ENCODE measurements at regions not wholly inside any gene's neighbourhood (a gene's known extent, or its start where the extent isn't known, plus 50 kb on each side); places are given as distances from the start of the nearest gene placed in this dataset.

DNA sequence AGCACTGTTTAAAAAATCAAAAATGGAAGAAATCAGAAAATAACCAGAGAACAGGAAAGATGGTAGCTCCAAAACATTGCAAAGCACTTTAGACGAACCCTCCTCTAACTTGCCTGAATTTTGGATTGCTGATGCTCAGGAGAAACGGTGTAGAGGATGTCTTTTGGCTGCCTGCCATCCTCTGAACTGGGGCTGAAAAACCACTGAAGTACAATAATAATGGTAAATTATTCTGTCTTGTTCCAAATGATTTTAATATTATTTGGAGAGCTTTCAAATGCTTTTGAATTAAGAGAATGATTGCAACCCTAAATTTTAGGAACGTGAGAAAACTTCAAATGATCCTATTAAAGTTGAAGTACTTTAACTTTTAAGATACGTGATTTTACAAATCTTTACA lies 167.3 kb upstream of the SLC13A1 start:
- Mint-ChIP-seq H3K36me3 (ENCODE audit: low read depth) (no peaks in the 10 kb centered on the region), H3K27me3 (ENCODE audit: insufficient read depth, low read depth, poor library complexity) (no peaks in the 10 kb centered on the region), H3K27ac (no peak overlapping the region), H3K4me3 (no peak overlapping the region), H3K4me1 (0 out of 3 replicates have a peak, but pooled peaks cover 3% of the 10 kb centered on the region), H3K9me3 (no peaks in the 10 kb centered on the region; the same call in 2 of the 3 replicates)
- no peaks in the 10 kb centered on the region for H3K9me2 ChIP-seq (ENCODE audit: insufficient read depth)
- H3K27ac ChIP-seq (ENCODE audit: low read depth), result no peak overlapping the region
- DNase-seq (ENCODE audit: low spot score) (no peak), ATAC-seq (no peak)
- no peaks in the 10 kb centered on the region for H3F3A ChIP-seq (replicated peaks; ENCODE audit: low read depth)
- H3K36me3 ChIP-seq (ENCODE audit: insufficient read depth), result no peaks in the 10 kb centered on the region
- TF ChIP-seq POLR2AphosphoS5 (IDR thresholded peaks at IDR 0.05; ENCODE audit: low read depth) (no peak), CREB1 (CRISPR knock-in tag; IDR thresholded peaks at IDR 0.05; ENCODE audit: low read depth) (no peak), ZNF114 (CRISPR knock-in tag; IDR thresholded peaks at IDR 0.05) (no peak), STAT1 (IDR thresholded peaks at IDR 0.05; ENCODE audit: unreplicated experiment) (no peak), JUNB (IDR thresholded peaks at IDR 0.05; ENCODE audit: unreplicated experiment) (no peak)
- H3K4me3 ChIP-seq, result no peak overlapping the region
- H2AFZ ChIP-seq, result no peak overlapping the region
- no peaks in the 10 kb centered on the region for H3K4me1 ChIP-seq (ENCODE audit: insufficient read depth)
- no peaks in the 10 kb centered on the region for H3K79me2 ChIP-seq (replicated peaks; ENCODE audit: insufficient read depth)
- H3K27me3 ChIP-seq (ENCODE audit: insufficient read depth), result no peaks in the 10 kb centered on the region
- no peak overlapping the region for H3K4me2 ChIP-seq
- H4K20me1 ChIP-seq (replicated peaks; ENCODE audit: insufficient read depth), result no peaks in the 10 kb centered on the region

DNA sequence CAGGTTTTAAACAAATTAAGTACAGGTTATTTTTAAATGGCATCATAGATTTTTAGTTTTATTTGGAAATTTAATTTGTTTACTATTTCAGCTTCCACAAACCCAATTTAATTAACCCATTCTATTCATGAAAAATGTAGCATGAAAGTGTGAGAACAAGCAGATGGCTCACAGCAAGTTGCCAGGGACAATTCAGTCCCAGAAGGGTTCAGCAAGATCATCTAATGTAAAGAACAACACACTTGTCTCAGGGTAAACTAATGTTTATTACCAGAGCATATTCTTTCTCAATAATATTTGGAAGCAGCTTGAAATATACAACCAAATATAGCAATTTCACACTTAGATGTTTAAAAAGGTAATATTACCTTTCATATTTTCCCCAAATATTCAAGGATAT lies 166.9 kb upstream of the SLC13A1 start:
- 0 out of 3 replicates have a peak, but pooled peaks cover 3% of the 10 kb centered on the region for H3K4me1 Mint-ChIP-seq
- Histone ChIP-seq H4K20me1 (replicated peaks; ENCODE audit: insufficient read depth) (no peaks in the 10 kb centered on the region), H3K4me3 (no peak overlapping the region), H3F3A (replicated peaks; ENCODE audit: low read depth) (no peaks in the 10 kb centered on the region), H3K9me2 (ENCODE audit: insufficient read depth) (no peaks in the 10 kb centered on the region), H2AFZ (no peak overlapping the region), H3K27ac (ENCODE audit: low read depth) (no peak overlapping the region), H3K79me2 (replicated peaks; ENCODE audit: insufficient read depth) (no peaks in the 10 kb centered on the region), H3K36me3 (ENCODE audit: insufficient read depth) (no peaks in the 10 kb centered on the region), H3K4me1 (ENCODE audit: insufficient read depth) (no peaks in the 10 kb centered on the region), H3K4me2 (no peak overlapping the region), H3K27me3 (ENCODE audit: insufficient read depth) (no peaks in the 10 kb centered on the region)
- no peaks in the 10 kb centered on the region for H3K27me3 Mint-ChIP-seq (ENCODE audit: insufficient read depth, low read depth, poor library complexity)
- ATAC-seq (no peak), DNase-seq (ENCODE audit: low spot score) (no peak)
- H3K9me3 Mint-ChIP-seq, result no peaks in the 10 kb centered on the region; the same call in 2 of the 3 replicates
- no peak overlapping the region for H3K4me3 Mint-ChIP-seq
- H3K36me3 Mint-ChIP-seq (ENCODE audit: low read depth), result no peaks in the 10 kb centered on the region
- no peak overlapping the region for H3K27ac Mint-ChIP-seq
- TF ChIP-seq EZH2 (IDR thresholded peaks at IDR 0.05; ENCODE audit: low read depth, unreplicated experiment) (no peak), STAT1 (IDR thresholded peaks at IDR 0.05; ENCODE audit: unreplicated experiment) (no peak), ZNF331 (CRISPR knock-in tag; IDR thresholded peaks at IDR 0.05; ENCODE audit: low read depth) (no peak), EZH2phosphoT487 (IDR thresholded peaks at IDR 0.05; ENCODE audit: unreplicated experiment) (no peak), POLR2AphosphoS5 (IDR thresholded peaks at IDR 0.05; ENCODE audit: low read depth) (no peak), CREB1 (CRISPR knock-in tag; IDR thresholded peaks at IDR 0.05; ENCODE audit: low read depth) (no peak)
- TF ChIP-seq, protein P1, sequence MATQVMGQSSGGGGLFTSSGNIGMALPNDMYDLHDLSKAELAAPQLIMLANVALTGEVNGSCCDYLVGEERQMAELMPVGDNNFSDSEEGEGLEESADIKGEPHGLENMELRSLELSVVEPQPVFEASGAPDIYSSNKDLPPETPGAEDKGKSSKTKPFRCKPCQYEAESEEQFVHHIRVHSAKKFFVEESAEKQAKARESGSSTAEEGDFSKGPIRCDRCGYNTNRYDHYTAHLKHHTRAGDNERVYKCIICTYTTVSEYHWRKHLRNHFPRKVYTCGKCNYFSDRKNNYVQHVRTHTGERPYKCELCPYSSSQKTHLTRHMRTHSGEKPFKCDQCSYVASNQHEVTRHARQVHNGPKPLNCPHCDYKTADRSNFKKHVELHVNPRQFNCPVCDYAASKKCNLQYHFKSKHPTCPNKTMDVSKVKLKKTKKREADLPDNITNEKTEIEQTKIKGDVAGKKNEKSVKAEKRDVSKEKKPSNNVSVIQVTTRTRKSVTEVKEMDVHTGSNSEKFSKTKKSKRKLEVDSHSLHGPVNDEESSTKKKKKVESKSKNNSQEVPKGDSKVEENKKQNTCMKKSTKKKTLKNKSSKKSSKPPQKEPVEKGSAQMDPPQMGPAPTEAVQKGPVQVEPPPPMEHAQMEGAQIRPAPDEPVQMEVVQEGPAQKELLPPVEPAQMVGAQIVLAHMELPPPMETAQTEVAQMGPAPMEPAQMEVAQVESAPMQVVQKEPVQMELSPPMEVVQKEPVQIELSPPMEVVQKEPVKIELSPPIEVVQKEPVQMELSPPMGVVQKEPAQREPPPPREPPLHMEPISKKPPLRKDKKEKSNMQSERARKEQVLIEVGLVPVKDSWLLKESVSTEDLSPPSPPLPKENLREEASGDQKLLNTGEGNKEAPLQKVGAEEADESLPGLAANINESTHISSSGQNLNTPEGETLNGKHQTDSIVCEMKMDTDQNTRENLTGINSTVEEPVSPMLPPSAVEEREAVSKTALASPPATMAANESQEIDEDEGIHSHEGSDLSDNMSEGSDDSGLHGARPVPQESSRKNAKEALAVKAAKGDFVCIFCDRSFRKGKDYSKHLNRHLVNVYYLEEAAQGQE (IDR thresholded peaks at IDR 0.05; ENCODE audit: unreplicated experiment), result no peak
- TF ChIP-seq, protein P2, sequence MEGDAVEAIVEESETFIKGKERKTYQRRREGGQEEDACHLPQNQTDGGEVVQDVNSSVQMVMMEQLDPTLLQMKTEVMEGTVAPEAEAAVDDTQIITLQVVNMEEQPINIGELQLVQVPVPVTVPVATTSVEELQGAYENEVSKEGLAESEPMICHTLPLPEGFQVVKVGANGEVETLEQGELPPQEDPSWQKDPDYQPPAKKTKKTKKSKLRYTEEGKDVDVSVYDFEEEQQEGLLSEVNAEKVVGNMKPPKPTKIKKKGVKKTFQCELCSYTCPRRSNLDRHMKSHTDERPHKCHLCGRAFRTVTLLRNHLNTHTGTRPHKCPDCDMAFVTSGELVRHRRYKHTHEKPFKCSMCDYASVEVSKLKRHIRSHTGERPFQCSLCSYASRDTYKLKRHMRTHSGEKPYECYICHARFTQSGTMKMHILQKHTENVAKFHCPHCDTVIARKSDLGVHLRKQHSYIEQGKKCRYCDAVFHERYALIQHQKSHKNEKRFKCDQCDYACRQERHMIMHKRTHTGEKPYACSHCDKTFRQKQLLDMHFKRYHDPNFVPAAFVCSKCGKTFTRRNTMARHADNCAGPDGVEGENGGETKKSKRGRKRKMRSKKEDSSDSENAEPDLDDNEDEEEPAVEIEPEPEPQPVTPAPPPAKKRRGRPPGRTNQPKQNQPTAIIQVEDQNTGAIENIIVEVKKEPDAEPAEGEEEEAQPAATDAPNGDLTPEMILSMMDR (conservative IDR thresholded peaks at IDR 0.05; ENCODE audit: low read depth in 2 of 2), result no peak
- TF ChIP-seq, protein P3, sequence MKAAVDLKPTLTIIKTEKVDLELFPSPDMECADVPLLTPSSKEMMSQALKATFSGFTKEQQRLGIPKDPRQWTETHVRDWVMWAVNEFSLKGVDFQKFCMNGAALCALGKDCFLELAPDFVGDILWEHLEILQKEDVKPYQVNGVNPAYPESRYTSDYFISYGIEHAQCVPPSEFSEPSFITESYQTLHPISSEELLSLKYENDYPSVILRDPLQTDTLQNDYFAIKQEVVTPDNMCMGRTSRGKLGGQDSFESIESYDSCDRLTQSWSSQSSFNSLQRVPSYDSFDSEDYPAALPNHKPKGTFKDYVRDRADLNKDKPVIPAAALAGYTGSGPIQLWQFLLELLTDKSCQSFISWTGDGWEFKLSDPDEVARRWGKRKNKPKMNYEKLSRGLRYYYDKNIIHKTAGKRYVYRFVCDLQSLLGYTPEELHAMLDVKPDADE (IDR thresholded peaks at IDR 0.05), result no peak

Measured in GM23338 (cell line).